ENCODE measurements at regions not wholly inside any gene's neighbourhood (a gene's known extent, or its start where the extent isn't known, plus 50 kb on each side); places are given as distances from the start of the nearest gene placed in this dataset.

- H3K36me3 ChIP-seq, result no peaks in the 10 kb centered on the region
- intact Hi-C loops (cut with DNase I), result loop anchor here (10.0 kb wide), 2 partner anchors 481 to 881 kb away; partner anchors contain the start of gene GTF3A
- 60% methylated on average over 4 of the region's 4 CpGs for WGBS
- H3K4me3 ChIP-seq, result no peak overlapping the region
- no peaks in the 10 kb centered on the region for H3K9me3 ChIP-seq
- no peaks in the 10 kb centered on the region for H3K4me1 ChIP-seq (replicated peaks)
- TF ChIP-seq POLR2A (IDR thresholded peaks at IDR 0.05) (no peak), POLR2AphosphoS5 (IDR thresholded peaks at IDR 0.05) (no peak), CTCF (IDR thresholded peaks at IDR 0.05) (no peak)
- H3K27me3 ChIP-seq (replicated peaks; ENCODE audit: insufficient read depth), result no peaks in the 10 kb centered on the region
- H3K27ac ChIP-seq, result no peak overlapping the region
- no peak for DNase-seq (ENCODE audit: low spot score)
Observed at GRCh38 chr13:26943748-26944147, 183.2 kb upstream of the GPR12 start.

GRCh38 chr13:26942184-26942583 is 181.6 kb upstream of the GPR12 start:
- intact Hi-C loops (cut with DNase I), result loop anchor here (10.0 kb wide), 2 partner anchors 483 to 883 kb away; partner anchors contain the start of gene GTF3A
- Histone ChIP-seq H3K27me3 (replicated peaks; ENCODE audit: insufficient read depth) (no peaks in the 10 kb centered on the region), H3K9me3 (no peaks in the 10 kb centered on the region), H3K4me3 (no peak overlapping the region), H3K4me1 (replicated peaks) (no peaks in the 10 kb centered on the region), H3K36me3 (no peaks in the 10 kb centered on the region), H3K27ac (no peak overlapping the region)
- no peak for DNase-seq (ENCODE audit: low spot score)
- TF ChIP-seq POLR2AphosphoS5 (IDR thresholded peaks at IDR 0.05), result no peak
- TF ChIP-seq CTCF (IDR thresholded peaks at IDR 0.05), result no peak
- TF ChIP-seq POLR2A (IDR thresholded peaks at IDR 0.05), result no peak
- 66% methylated on average over 6 of the region's 6 CpGs for WGBS

- Histone ChIP-seq H3K27me3 (replicated peaks; ENCODE audit: insufficient read depth) (no peaks in the 10 kb centered on the region), H3K27ac (no peak overlapping the region), H3K9me3 (no peaks in the 10 kb centered on the region), H3K4me3 (no peak overlapping the region), H3K36me3 (no peaks in the 10 kb centered on the region), H3K4me1 (replicated peaks) (no peaks in the 10 kb centered on the region)
- DNase-seq (ENCODE audit: low spot score), result no peak
- 42% methylated on average over 7 of the region's 7 CpGs for WGBS
- TF ChIP-seq POLR2A (IDR thresholded peaks at IDR 0.05) (no peak), CTCF (IDR thresholded peaks at IDR 0.05) (no peak), POLR2AphosphoS5 (IDR thresholded peaks at IDR 0.05) (no peak)
- intact Hi-C loops (cut with DNase I), result loop anchor here (10.0 kb wide), 2 partner anchors 483 to 883 kb away; partner anchors contain the start of gene GTF3A
Observed at GRCh38 chr13:26941345-26942174, 181.0 kb upstream of the GPR12 start.

- Histone ChIP-seq H3K4me3 (no peak overlapping the region), H3K36me3 (no peaks in the 10 kb centered on the region), H3K4me1 (replicated peaks) (no peaks in the 10 kb centered on the region), H3K27ac (no peak overlapping the region), H3K9me3 (no peaks in the 10 kb centered on the region), H3K27me3 (replicated peaks; ENCODE audit: insufficient read depth) (no peaks in the 10 kb centered on the region)
- intact Hi-C loops (cut with DNase I), result loop anchor here (5.0 to 10.0 kb wide), 3 partner anchors 227 to 1051 kb away; partner anchors contain the start of gene URAD
- TF ChIP-seq POLR2A (IDR thresholded peaks at IDR 0.05) (no peak), POLR2AphosphoS5 (IDR thresholded peaks at IDR 0.05) (no peak), CTCF (IDR thresholded peaks at IDR 0.05) (no peak)
- DNase-seq (ENCODE audit: low spot score), result no peak
- WGBS, result 84% methylated on average over 7 of the region's 7 CpGs
Observed at GRCh38 chr13:26934096-26934495, 173.5 kb upstream of the GPR12 start.
